Ascending aorta (tissue), 2 donors: ENCODE measurements at regions not wholly inside any gene's neighbourhood (a gene's known extent, or its start where the extent isn't known, plus 50 kb on each side); places are given as distances from the start of the nearest gene placed in this dataset.

Experiments
- DNase-seq, 2 donors: peaks; one replicate each; pipeline ENCODE4 v3.0.0-alpha.2; 2019; ENCODE audit warnings: low spot score in 2 of 2
- H3K27ac ChIP-seq, 2 donors: fragments of 200-600 bp; sonication (generic); one replicate each; pipeline ENCODE4 v1.5.1; 2016 to 2017; ENCODE audit warnings: mild to moderate bottlenecking in 1 of 2
- H3K27me3 ChIP-seq: fragments of 200-600 bp; sonication (generic); one replicate; pipeline ENCODE4 v1.5.1; 2017
- H3K36me3 ChIP-seq, 2 donors: fragments of 200-600 bp; sonication (generic); one replicate each; pipeline ENCODE4 v1.5.1; 2016
- H3K4me1 ChIP-seq, 2 donors: fragments of 200-600 bp; sonication (generic); one replicate each; pipeline ENCODE4 v1.5.1; 2016 to 2017; ENCODE audit warnings: mild to moderate bottlenecking in 1 of 2
- H3K4me3 ChIP-seq, 2 donors: fragments of 200-600 bp; sonication (generic); one replicate each; pipeline ENCODE4 v1.5.1; 2016 to 2017; ENCODE audit warnings: mild to moderate bottlenecking in 1 of 2
- H3K9me3 ChIP-seq, 2 donors: fragments of 200-600 bp; sonication (generic); one replicate each; pipeline ENCODE4 v1.5.1; 2016
- CTCF ChIP-seq, 3 experiments: fragments of 200-600 bp in 2 of 3; fragments of 450-650 bp in 1 of 3; sonication (generic) in 2 of 3; IDR thresholded peaks; one replicate each; pipeline ENCODE4 v1.5.1; 2016 to 2019; ENCODE audit warnings: antibody characterized with exemption in 3 of 3, mild to moderate bottlenecking in 1 of 3, moderate library complexity in 1 of 3
- intact Hi-C: fragments of 100-400 bp; cut with DNase I; formaldehyde crosslinking; loops from one replicate; pipeline ENCODE4 v1.15.1; 2023

- Histone ChIP-seq H3K27ac (no peak overlapping the region), H3K27me3 (no peaks in the 10 kb centered on the region), H3K9me3 (no peaks in the 10 kb centered on the region), H3K4me1 (peaks cover 0 to 2% of the 10 kb centered on the region in 2 donors), H3K36me3 (no peaks in the 10 kb centered on the region), H3K4me3 (no peak overlapping the region)
- intact Hi-C loops = no loop called here
- DNase-seq = no peak
- TF ChIP-seq CTCF (IDR thresholded peaks at IDR 0.05) = no peak
These were observed 220.3 kb downstream of the PLPP3 start for GRCh38 chr1:56359056-56359455.

GRCh38 chr1:56357927-56358690 is 221.3 kb downstream of the PLPP3 start:
- Histone ChIP-seq H3K27ac (no peak overlapping the region), H3K4me3 (no peak overlapping the region), H3K9me3 (no peaks in the 10 kb centered on the region), H3K4me1 (peaks cover 0 to 2% of the 10 kb centered on the region in 2 donors), H3K36me3 (no peaks in the 10 kb centered on the region), H3K27me3 (no peaks in the 10 kb centered on the region)
- intact Hi-C loops = no loop called here
- no peak for TF ChIP-seq CTCF (IDR thresholded peaks at IDR 0.05)
- DNase-seq = no peak

- Histone ChIP-seq H3K27ac (no peak overlapping the region), H3K27me3 (no peaks in the 10 kb centered on the region), H3K4me1 (peaks cover 0 to 2% of the 10 kb centered on the region in 2 donors), H3K4me3 (no peak overlapping the region), H3K36me3 (no peaks in the 10 kb centered on the region), H3K9me3 (no peaks in the 10 kb centered on the region)
- DNase-seq = no peak
- TF ChIP-seq CTCF (IDR thresholded peaks at IDR 0.05) = no peak
- intact Hi-C loops = no loop called here
These were observed 222.9 kb downstream of the PLPP3 start for GRCh38 chr1:56356376-56356990.

GRCh38 chr1:56355918-56356317 is 223.4 kb downstream of the PLPP3 start:
- Histone ChIP-seq H3K36me3 (no peaks in the 10 kb centered on the region), H3K4me3 (no peak overlapping the region), H3K9me3 (no peaks in the 10 kb centered on the region), H3K27ac (no peak overlapping the region), H3K27me3 (no peaks in the 10 kb centered on the region), H3K4me1 (peaks cover 0 to 2% of the 10 kb centered on the region in 2 donors)
- TF ChIP-seq CTCF (IDR thresholded peaks at IDR 0.05) = no peak
- DNase-seq = no peak
- intact Hi-C loops = no loop called here

- H3K27ac ChIP-seq = no peak overlapping the region
- DNase-seq = no peak
- no peak for TF ChIP-seq CTCF (IDR thresholded peaks at IDR 0.05)
- no peaks in the 10 kb centered on the region for H3K36me3 ChIP-seq
- H3K4me1 ChIP-seq = peaks cover 0 to 2% of the 10 kb centered on the region in 2 donors
- H3K4me3 ChIP-seq = no peak overlapping the region
- intact Hi-C loops = no loop called here
- no peaks in the 10 kb centered on the region for H3K9me3 ChIP-seq
- H3K27me3 ChIP-seq = no peaks in the 10 kb centered on the region
These were observed 223.9 kb downstream of the PLPP3 start for GRCh38 chr1:56355422-56355821.
